OCI-LY1 (cell line): ENCODE measurements at regions not wholly inside any gene's neighbourhood (a gene's known extent, or its start where the extent isn't known, plus 50 kb on each side); places are given as distances from the start of the nearest gene placed in this dataset.

ENCODE experiments used
- H2AFZ ChIP-seq: fragments of 200-600 bp; sonication (generic), shearing (Covaris generic); 2 replicates; pipeline ENCODE4 v1.6.0; 2014; ENCODE audit warnings: antibody characterized with exemption, mild to moderate bottlenecking, low read length
- H3F3A ChIP-seq: fragments of 200-600 bp; sonication (generic), shearing (Covaris generic); 2 replicates; pipeline ENCODE4 v1.6.0; 2014; ENCODE audit warnings: mild to moderate bottlenecking, antibody characterized with exemption, low read length, moderate library complexity; ENCODE audit not compliant: insufficient read depth
- H3K27ac ChIP-seq: fragments of 200-600 bp; sonication (generic); 2 replicates; pipeline ENCODE4 v1.5.1; 2014; ENCODE audit warnings: low read length, mixed run types, mild to moderate bottlenecking, low read depth; ENCODE audit not compliant: poor library complexity, severe bottlenecking
- H3K27me3 ChIP-seq: fragments of 200-600 bp; sonication (generic); 2 replicates; pipeline ENCODE4 v1.6.0; 2014; ENCODE audit warnings: antibody characterized with exemption, mild to moderate bottlenecking, low read length, moderate library complexity; ENCODE audit not compliant: insufficient read depth
- H3K36me3 ChIP-seq: fragments of 200-600 bp; sonication (generic); 2 replicates; pipeline ENCODE4 v1.6.1; 2014; ENCODE audit warnings: mild to moderate bottlenecking, antibody characterized with exemption, low read length, moderate library complexity, mixed read lengths; ENCODE audit not compliant: insufficient read depth
- H3K4me1 ChIP-seq: fragments of 200-600 bp; sonication (generic); 2 replicates; pipeline ENCODE4 v1.5.1; 2014; ENCODE audit warnings: mild to moderate bottlenecking, low read length, moderate library complexity; ENCODE audit not compliant: insufficient read depth, severe bottlenecking
- H3K4me2 ChIP-seq: fragments of 200-600 bp; sonication (generic), shearing (Covaris generic); 2 replicates; pipeline ENCODE4 v1.6.1; 2014; ENCODE audit warnings: low read length
- H3K4me3 ChIP-seq: fragments of 200-600 bp; sonication (generic); 2 replicates; pipeline ENCODE4 v1.5.1; 2014; ENCODE audit warnings: low read length, low read depth, mild to moderate bottlenecking, mixed read lengths; ENCODE audit not compliant: poor library complexity, severe bottlenecking
- H3K79me2 ChIP-seq: fragments of 200-600 bp; shearing (Covaris generic); 2 replicates; pipeline ENCODE4 v1.6.1; 2016; ENCODE audit warnings: mixed run types, low read length, mixed read lengths; ENCODE audit not compliant: insufficient read depth
- H3K9ac ChIP-seq: fragments of 200-600 bp; sonication (generic), shearing (Covaris generic); 2 replicates; pipeline ENCODE4 v1.6.1; 2014; ENCODE audit warnings: mild to moderate bottlenecking, low read length, mixed read lengths
- H3K9me2 ChIP-seq: fragments of 200-600 bp; sonication (generic), shearing (Covaris generic); 2 replicates; pipeline ENCODE4 v1.6.1; 2014; ENCODE audit warnings: low read depth, mild to moderate bottlenecking, low read length, mixed read lengths
- H3K9me3 ChIP-seq: fragments of 200-600 bp; shearing (Covaris generic); 2 replicates; pipeline ENCODE4 v1.6.1; 2014; ENCODE audit warnings: low read length, mixed read lengths
- H4K20me1 ChIP-seq: fragments of 200-600 bp; sonication (generic), shearing (Covaris generic); 2 replicates; pipeline ENCODE4 v1.6.0; 2016; ENCODE audit warnings: mild to moderate bottlenecking, low read length; ENCODE audit not compliant: insufficient read depth
- CTCF ChIP-seq: fragments of 200-600 bp; sonication (generic), shearing (Covaris generic); IDR thresholded peaks from 2 replicates; pipeline ENCODE4 v1.5.1; 2017; ENCODE audit warnings: mild to moderate bottlenecking, antibody characterized with exemption, low read length, moderate library complexity, mixed read lengths
- EZH2 ChIP-seq: fragments of 200-600 bp; sonication (generic), shearing (Covaris generic); IDR thresholded peaks from 2 replicates; pipeline ENCODE4 v1.8.0; 2017; ENCODE audit warnings: borderline replicate concordance, mixed run types, mild to moderate bottlenecking, antibody characterized with exemption, low read length, moderate library complexity, mixed read lengths

GRCh38 chr4:162793571-162793970 is 373.1 kb downstream of the NAF1 start:
- TF ChIP-seq CTCF (no peak), EZH2 (no peak)
- no peaks in the 10 kb centered on the region for H3K9me3 ChIP-seq
- H3K36me3 ChIP-seq, result no peaks in the 10 kb centered on the region
- no peak overlapping the region for H3K9ac ChIP-seq
- H3K27me3 ChIP-seq, result no peaks in the 10 kb centered on the region
- no peak overlapping the region for H3K4me2 ChIP-seq
- no peaks in the 10 kb centered on the region for H3F3A ChIP-seq
- no peak overlapping the region for H3K27ac ChIP-seq
- H3K79me2 ChIP-seq, result no peaks in the 10 kb centered on the region
- H4K20me1 ChIP-seq, result no peaks in the 10 kb centered on the region
- no peaks in the 10 kb centered on the region for H3K4me1 ChIP-seq
- H2AFZ ChIP-seq, result no peak overlapping the region
- no peaks in the 10 kb centered on the region for H3K9me2 ChIP-seq
- H3K4me3 ChIP-seq, result no peak overlapping the region

- Histone ChIP-seq H3K4me2 (no peak overlapping the region), H3K79me2 (no peaks in the 10 kb centered on the region), H4K20me1 (no peaks in the 10 kb centered on the region), H3K4me1 (no peaks in the 10 kb centered on the region), H3K27ac (no peak overlapping the region), H3K4me3 (no peak overlapping the region), H3K9me2 (no peaks in the 10 kb centered on the region), H2AFZ (no peak overlapping the region), H3F3A (no peaks in the 10 kb centered on the region), H3K27me3 (no peaks in the 10 kb centered on the region), H3K36me3 (no peaks in the 10 kb centered on the region), H3K9me3 (no peaks in the 10 kb centered on the region), H3K9ac (no peak overlapping the region)
- TF ChIP-seq CTCF (no peak), EZH2 (no peak)
These were observed 373.7 kb downstream of the NAF1 start for GRCh38 chr4:162793004-162793403.

- Histone ChIP-seq H3F3A (no peaks in the 10 kb centered on the region), H3K9me2 (no peaks in the 10 kb centered on the region), H3K27ac (no peak overlapping the region), H3K4me2 (no peak overlapping the region), H3K36me3 (no peaks in the 10 kb centered on the region), H3K4me3 (no peak overlapping the region), H3K9ac (no peak overlapping the region), H4K20me1 (no peaks in the 10 kb centered on the region), H3K79me2 (no peaks in the 10 kb centered on the region), H3K27me3 (no peaks in the 10 kb centered on the region), H2AFZ (no peak overlapping the region), H3K9me3 (no peaks in the 10 kb centered on the region), H3K4me1 (no peaks in the 10 kb centered on the region)
- no peak for TF ChIP-seq CTCF
- TF ChIP-seq EZH2, result no peak
These were observed 375.5 kb downstream of the NAF1 start for GRCh38 chr4:162791226-162791625.
